ENCODE measurements at regions not wholly inside any gene's neighbourhood (a gene's known extent, or its start where the extent isn't known, plus 50 kb on each side); places are given as distances from the start of the nearest gene placed in this dataset.

DNA sequence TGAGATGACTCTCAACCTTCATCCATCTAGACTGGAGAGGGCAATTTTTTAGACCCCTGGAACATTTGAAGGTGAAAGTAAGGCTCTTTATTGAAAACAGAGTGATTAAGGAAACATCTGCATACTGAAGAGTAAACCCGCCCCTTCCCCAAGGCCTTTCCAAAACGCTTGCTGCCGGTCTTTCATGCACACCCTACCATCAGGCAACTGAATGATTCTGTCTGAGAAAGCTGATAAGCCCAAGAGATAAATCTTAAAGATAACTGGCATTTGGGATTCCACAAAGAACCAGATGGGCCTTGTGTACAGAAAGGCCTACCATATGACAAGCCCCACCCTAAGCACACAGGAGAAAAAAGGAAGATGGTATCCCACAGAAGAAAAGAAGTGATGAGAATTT is 54.4 kb upstream of the PIK3R1 start:
- DNase-seq, result no peak

GRCh38 chr5:68159224-68159951 is 56.2 kb upstream of the PIK3R1 start:
- DNase-seq, result no peak

DNA sequence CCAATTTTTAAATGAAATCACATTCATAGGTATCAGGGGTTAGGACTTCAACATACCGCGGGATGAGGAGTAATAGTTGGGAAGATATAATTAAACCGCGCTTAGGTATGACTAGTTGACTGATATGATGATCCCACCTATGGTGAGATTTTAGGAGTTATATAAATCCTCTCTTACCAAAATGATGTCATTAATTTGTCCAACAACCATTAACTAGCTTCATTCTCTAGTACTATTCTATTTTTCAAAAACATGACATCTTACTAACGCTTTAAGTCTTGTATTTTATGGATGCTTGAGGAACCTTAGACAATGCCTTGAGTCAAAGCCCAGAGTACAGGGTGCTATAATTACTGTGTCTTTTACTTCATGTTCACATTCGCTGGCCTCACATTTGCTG is 59.6 kb upstream of the PIK3R1 start:
- DNase-seq, result no peak

GRCh38 chr5:68154119-68154857 is 61.3 kb upstream of the PIK3R1 start:
- no peak for DNase-seq

DNA sequence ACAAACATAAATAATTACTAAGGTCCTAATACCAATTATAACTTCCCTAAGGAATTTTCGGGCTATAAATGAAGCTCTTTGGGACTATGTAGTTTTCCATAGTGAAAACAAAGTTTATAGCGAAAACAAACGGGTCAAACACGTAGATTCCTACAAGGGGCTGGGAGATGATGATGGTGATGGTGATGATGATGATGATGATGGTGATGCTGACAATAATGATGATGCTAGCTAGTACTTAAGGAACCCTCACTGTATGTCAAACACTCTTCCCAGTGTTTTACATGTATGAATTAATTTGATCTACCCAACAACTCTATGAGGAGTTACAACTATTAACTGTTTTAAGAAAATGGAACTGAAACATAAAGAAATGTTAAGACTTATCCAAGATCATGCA is 63.7 kb upstream of the PIK3R1 start:
- no peak for DNase-seq

DNA sequence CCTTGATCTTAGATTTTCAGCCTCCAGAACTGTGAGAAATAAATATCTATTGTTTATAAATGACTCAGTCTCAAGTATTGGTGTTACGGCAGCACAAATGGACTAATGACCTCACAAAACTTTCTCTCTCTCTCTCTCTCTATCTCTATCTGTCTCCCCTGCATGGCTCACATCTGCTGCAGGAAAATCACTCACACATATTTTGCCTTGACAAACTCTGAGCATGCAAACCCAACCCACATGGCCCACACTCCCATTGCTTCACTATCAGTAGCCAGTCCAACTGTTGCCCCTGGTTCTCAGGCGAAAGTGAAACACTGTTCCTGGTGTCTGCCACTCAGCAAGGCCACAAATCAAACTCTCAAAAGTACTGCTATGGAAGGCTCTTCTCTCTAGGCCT is 66.4 kb upstream of the PIK3R1 start:
- DNase-seq, result no peak

GRCh38 chr5:68148096-68148495 is 67.5 kb upstream of the PIK3R1 start:
- no peak for DNase-seq

DNA sequence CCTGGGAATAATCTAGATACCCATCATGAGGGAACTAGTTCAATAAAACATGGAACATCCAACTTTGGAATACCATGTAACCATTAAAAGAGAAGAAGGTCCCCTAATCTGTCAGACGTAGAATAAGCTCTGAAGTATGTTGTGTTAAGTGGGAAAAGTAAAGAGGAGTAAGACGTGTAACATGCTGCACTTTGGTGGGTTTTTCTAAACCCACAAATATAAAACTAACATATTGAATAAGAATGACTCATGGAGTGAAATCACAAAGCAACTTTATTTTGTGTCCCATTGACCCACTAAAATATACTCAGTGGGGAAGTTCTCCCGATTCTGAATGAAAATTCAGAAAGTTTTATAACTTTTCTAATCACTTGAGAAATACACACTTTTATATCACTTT is 67.9 kb upstream of the PIK3R1 start:
- DNase-seq, result no peak

GRCh38 chr5:68141494-68141893 is 74.1 kb upstream of the PIK3R1 start:
- DNase-seq, result no peak

GRCh38 chr5:68140763-68141162 is 74.8 kb upstream of the PIK3R1 start:
- DNase-seq, result no peak

- no peak for DNase-seq
Measured at GRCh38 chr5:68139611-68140441, 75.7 kb upstream of the PIK3R1 start.

GRCh38 chr5:68137511-68138140 is 77.9 kb upstream of the PIK3R1 start:
- DNase-seq, result no peak

GRCh38 chr5:68134669-68135313 is 80.8 kb upstream of the PIK3R1 start:
- DNase-seq, result no peak

- no peak for DNase-seq
Measured at GRCh38 chr5:68134033-68134668, 81.4 kb upstream of the PIK3R1 start.

DNA sequence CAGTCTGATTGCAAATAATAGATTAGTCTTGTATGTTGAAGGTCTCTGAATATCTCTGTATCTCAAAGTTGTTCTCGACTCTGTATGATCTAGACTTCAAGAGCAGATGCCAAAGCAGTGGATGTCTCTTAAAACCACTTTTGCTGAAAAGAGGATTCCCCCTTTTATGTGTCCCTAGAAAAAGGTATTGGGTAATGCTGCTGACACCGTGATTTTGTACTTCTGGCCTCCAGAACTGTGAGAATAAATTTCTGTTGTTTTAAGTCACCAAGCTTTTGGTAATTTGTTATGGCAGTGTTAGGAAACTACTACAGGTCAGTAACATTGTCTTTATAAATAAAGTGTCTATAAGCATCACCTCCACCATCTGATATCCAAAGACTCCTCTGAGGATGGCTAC is 85.3 kb upstream of the PIK3R1 start:
- DNase-seq, result no peak

DNA sequence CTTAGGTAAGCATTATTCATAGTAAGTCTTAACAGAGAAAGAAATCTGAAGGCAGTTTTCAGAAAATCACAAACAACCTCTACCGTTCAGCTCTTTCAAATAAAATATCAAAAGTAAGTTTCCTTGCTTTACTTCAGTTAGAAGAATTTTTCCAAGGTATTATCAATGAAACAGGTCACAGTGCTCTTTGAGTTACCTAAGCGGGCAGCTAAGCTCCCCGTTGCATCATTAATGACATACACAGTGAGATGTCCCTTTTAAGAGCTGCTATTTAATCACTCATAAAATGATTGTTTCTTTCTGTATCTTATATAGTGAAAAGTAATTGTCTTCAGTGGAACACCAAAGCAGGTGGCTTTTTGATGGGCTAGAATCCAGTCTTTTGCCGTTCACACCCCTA is 86.2 kb upstream of the PIK3R1 start:
- no peak for DNase-seq

GRCh38 chr5:68126886-68127285 is 88.7 kb upstream of the PIK3R1 start:
- no peak for DNase-seq

DNA sequence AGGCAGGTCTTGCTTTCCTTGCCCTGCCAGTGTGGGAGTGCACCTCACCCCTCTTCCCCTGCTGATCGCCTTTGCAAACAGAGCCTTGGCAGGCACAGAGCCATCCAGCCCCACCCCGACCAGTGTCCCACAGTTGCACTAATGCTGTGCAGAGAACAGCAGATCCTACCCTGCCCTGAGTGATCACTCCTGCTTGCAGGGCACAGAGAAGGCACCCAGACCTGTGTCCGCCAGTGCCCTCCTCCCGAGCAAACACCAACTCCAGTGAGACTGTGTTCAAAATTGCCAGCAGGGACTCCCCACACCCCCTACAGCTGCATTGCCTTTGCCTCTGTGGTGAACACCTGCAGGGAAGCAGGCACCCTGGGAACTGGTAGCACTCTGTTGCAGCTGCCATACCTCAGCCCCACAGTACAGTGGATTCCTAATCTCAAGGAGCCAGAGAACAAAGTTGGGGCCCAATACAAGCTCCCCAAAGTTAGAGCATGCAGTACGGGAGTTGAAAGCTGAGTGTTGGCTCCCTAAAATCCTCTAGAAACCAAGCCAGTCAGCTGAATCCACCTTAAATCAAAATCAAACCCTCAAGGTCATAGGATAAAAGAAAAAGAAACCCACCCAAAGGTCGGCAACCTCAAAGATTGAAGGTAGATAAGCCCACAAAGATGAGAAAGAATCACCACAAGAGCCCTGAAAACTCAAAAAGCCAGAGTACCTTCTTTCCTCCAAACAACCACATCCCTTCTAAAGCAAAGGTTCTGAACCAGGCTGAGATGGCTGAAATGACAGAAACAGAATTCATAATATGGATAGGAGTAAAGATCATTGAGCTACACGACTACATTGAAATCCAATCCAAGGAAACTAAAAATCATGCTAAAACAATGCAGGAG is 92.9 kb upstream of the PIK3R1 start:
- no peak for DNase-seq

- no peak for DNase-seq
Measured at GRCh38 chr5:68116868-68117411, 98.6 kb upstream of the PIK3R1 start.

DNA sequence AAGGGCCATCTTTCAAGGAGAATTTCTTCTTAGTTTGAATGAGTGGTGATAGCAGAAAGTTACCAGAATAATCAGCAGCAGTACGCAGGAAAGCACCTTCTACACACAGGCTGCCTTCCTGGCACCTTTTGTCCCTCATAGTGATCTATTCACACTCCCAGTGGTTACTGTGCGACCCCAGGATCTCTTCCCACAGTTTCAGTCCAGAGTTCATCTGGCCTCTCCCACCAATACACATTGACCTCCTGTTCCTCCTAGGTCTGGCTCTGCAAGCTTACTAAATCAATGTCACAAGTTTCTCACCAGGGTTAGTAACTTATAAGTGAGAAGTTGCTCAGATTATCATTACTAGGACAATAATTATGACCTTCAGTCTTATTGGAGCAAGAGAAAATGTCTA is 99.1 kb upstream of the PIK3R1 start:
- no peak for DNase-seq

DNA sequence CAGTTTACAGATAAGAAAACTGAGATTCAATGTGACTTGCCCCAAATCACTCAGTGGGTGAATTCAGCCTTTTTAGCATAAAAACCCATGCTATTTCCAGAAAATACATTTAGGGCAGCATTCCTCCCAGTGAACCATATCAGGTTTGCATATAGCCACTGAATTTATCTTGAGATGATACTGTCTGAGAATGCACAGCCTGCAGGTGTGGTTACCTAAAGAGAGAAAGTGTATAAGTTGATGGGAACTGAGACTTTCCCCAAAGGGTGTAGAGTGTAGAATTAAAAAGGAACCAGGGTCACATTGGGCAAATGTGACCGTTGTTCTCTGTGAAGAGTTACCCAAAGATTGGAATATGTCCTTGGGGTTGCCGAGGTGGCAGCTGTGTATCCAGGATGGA is 100.0 kb upstream of the PIK3R1 start:
- no peak for DNase-seq
